Stimulated activated naive CD8-positive, alpha-beta T cell treated with anti-CD3 and anti-CD28 coated beads, Interleukin-15, Interleukin-2, amounts not matched to agents 100 ng/mL and 50 ng/mL, for 24 hours (primary cell): ENCODE measurements at regions not wholly inside any gene's neighbourhood (a gene's known extent, or its start where the extent isn't known, plus 50 kb on each side); places are given as distances from the start of the nearest gene placed in this dataset.

Source experiments
- H3K27ac Mint-ChIP-seq: one replicate; pipeline ENCODE4 v1.8.0; 2021; ENCODE audit warnings: mild to moderate bottlenecking, mixed read lengths
- H3K27me3 Mint-ChIP-seq: one replicate; pipeline ENCODE4 v1.8.0; 2021; ENCODE audit warnings: mixed read lengths
- H3K36me3 Mint-ChIP-seq: one replicate; pipeline ENCODE4 v1.8.0; 2021; ENCODE audit warnings: low read depth, mixed read lengths
- H3K4me1 Mint-ChIP-seq: one replicate; pipeline ENCODE4 v1.8.0; 2021; ENCODE audit warnings: low read depth, mixed read lengths
- H3K4me3 Mint-ChIP-seq: one replicate; pipeline ENCODE4 v1.8.0; 2021; ENCODE audit warnings: mild to moderate bottlenecking, mixed read lengths
- H3K9me3 Mint-ChIP-seq: one replicate; pipeline ENCODE4 v1.8.0; 2021; ENCODE audit warnings: mixed read lengths

DNA sequence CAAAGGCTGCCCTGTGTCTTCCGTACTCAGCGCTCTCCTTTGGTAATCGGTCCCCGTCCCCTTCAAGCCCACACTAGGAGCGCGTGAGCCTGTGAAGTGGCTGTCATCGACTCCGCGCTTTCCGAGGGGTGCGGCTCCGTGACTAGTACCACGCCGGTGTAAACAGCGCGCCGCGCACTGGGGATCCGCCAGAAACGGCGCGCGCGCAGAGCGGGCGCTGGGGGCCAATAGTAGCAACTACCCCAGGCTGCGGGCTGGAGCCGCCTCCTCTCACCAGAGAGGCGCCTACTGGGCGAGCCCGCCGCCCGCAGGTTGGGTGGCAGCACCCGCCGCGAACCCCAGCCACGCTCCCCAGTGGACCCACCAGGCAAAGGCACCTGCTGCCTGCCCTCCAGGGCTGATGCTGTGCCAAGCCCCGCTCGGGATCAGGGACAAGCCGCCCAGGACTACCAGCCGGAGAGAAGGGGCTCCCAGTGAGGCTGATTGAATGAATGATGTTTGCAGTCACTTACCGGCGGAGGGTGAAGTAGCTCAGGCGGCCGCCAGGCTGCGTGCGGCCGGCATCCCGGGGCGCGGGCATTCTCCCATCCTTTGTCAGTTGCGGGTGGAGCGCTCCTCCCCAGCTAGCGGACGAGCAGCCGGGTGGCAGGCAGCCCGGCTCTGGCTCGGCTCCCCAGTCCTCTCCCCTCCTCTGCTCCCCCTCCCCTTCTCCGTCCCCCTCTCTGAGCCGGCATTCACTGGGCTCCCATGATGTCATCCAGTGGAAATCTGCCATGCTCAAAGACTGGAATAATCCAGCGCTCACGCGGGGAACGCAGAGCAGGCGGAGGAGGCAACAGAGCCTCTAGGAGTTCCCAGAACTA is 370.3 kb upstream of the SMIM31 start:
- H3K27me3 Mint-ChIP-seq: peaks cover 39% of the 10 kb centered on the region
- no peaks in the 10 kb centered on the region for H3K36me3 Mint-ChIP-seq
- H3K4me3 Mint-ChIP-seq: no peak overlapping the region
- no peaks in the 10 kb centered on the region for H3K9me3 Mint-ChIP-seq
- H3K4me1 Mint-ChIP-seq: no peaks in the 10 kb centered on the region
- H3K27ac Mint-ChIP-seq: no peak overlapping the region

GRCh38 chr4:164384416-164384815 is 369.5 kb upstream of the SMIM31 start:
- Mint-ChIP-seq H3K9me3 (no peaks in the 10 kb centered on the region), H3K36me3 (no peaks in the 10 kb centered on the region), H3K27me3 (peaks cover 39% of the 10 kb centered on the region), H3K4me1 (no peaks in the 10 kb centered on the region), H3K27ac (no peak overlapping the region), H3K4me3 (no peak overlapping the region)

DNA sequence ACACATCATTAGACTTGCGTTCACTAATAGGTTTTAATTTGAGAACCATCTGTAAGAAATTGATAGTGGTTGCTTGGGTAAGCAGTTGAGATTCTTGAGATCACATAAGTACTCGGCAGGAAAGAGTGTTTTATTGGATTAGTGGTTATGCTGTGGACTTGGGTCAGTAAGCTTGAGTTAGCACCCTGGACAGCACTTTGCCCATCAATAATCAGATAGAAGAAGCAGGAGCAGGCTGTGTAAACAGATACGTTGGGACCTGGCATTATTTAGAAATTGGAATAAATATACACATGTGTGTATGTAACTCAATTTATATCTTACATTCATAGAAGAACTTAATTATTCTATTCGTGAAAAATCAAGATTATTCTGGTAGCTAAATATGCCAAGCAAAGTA is 357.5 kb upstream of the SMIM31 start:
- Mint-ChIP-seq H3K4me3 (no peak overlapping the region), H3K27me3 (no peaks in the 10 kb centered on the region), H3K36me3 (no peaks in the 10 kb centered on the region), H3K4me1 (no peaks in the 10 kb centered on the region), H3K9me3 (peaks cover 3% of the 10 kb centered on the region), H3K27ac (no peak overlapping the region)

DNA sequence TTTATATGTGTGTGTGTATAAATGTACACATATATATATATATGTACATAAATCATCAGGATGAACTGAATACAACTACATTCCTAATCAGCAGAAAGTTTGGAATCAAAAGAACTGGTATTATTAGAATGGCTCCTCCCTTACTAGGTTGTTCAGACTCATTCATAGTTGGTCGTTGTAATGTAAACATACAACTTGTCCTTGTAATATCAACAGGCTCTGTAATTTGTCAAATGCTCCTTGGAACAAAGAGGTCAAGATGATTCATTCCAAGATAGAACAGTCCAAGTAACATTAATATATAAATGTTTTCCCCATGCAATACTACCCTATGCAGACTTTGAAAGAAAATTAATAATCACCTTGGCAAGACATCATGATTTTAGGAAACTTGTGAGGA is 351.4 kb upstream of the SMIM31 start:
- Mint-ChIP-seq H3K4me3 (no peak overlapping the region), H3K4me1 (no peaks in the 10 kb centered on the region), H3K36me3 (no peaks in the 10 kb centered on the region), H3K27me3 (no peaks in the 10 kb centered on the region), H3K9me3 (peaks cover 3% of the 10 kb centered on the region), H3K27ac (no peak overlapping the region)

DNA sequence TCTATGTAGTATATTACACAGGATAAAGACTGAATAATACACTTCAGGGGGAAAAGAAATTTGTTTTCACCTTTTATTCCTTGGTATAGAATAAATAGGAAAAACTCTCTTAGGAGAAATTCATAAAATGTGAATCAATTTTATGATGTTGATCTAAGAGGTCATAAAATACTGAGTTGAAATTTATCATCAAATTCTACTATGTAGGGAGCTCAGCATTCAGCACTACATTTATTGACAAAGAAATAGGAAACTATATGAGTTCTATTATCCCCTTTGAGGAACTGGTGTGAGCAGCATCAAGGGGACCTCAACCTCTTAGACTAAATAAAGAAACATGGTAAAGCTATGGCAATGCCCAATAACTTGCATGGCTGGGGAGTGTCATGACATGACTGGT is 348.2 kb upstream of the SMIM31 start:
- H3K4me1 Mint-ChIP-seq: no peaks in the 10 kb centered on the region
- H3K9me3 Mint-ChIP-seq: peaks cover 6% of the 10 kb centered on the region
- H3K36me3 Mint-ChIP-seq: no peaks in the 10 kb centered on the region
- no peak overlapping the region for H3K4me3 Mint-ChIP-seq
- no peak overlapping the region for H3K27ac Mint-ChIP-seq
- no peaks in the 10 kb centered on the region for H3K27me3 Mint-ChIP-seq

DNA sequence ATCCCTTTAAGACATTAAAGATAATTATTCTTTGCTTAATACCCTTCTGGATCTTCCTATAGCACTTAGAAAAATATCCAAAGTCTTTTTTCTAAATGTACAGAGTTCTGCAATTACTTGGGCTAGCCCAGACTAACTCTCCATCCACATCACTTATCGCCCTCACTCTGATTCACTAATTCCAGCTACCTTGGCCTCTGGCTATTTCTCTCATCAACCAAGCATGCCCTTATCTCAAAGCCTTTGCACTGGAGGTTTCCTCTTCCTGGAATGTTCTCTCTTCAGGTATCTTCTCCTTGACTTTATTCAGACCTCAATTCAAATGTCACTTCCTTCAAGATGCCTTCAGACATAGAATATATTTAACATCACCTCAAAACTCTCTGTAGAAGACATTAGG is 345.1 kb upstream of the SMIM31 start:
- H3K9me3 Mint-ChIP-seq: peaks cover 6% of the 10 kb centered on the region
- H3K27ac Mint-ChIP-seq: no peak overlapping the region
- H3K36me3 Mint-ChIP-seq: no peaks in the 10 kb centered on the region
- H3K27me3 Mint-ChIP-seq: no peaks in the 10 kb centered on the region
- no peak overlapping the region for H3K4me3 Mint-ChIP-seq
- no peaks in the 10 kb centered on the region for H3K4me1 Mint-ChIP-seq

DNA sequence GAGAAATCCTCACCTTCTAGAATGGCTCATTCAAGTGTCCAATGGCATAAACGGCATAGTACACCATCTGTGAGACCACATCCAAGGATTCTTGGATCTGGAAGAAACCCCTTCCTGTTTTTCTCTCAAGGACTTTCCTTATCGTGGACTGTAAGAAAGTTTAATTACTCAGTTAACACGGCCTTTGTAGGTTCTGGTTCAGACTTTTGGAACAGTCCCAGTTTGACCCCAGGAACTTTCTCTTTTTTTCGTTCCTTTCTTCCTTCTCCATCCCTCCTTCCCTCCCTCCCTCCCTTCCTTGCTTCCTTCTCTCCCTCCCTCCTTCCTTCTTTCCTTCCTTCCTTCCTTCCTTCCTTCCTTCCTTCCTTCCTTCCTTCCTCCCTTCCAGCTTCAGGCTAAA is 343.5 kb upstream of the SMIM31 start:
- H3K9me3 Mint-ChIP-seq: peaks cover 6% of the 10 kb centered on the region
- no peaks in the 10 kb centered on the region for H3K4me1 Mint-ChIP-seq
- H3K4me3 Mint-ChIP-seq: no peak overlapping the region
- no peaks in the 10 kb centered on the region for H3K27me3 Mint-ChIP-seq
- H3K27ac Mint-ChIP-seq: no peak overlapping the region
- no peaks in the 10 kb centered on the region for H3K36me3 Mint-ChIP-seq

- H3K9me3 Mint-ChIP-seq: peaks cover 3% of the 10 kb centered on the region
- no peaks in the 10 kb centered on the region for H3K36me3 Mint-ChIP-seq
- H3K27me3 Mint-ChIP-seq: no peaks in the 10 kb centered on the region
- no peak overlapping the region for H3K27ac Mint-ChIP-seq
- H3K4me1 Mint-ChIP-seq: no peaks in the 10 kb centered on the region
- H3K4me3 Mint-ChIP-seq: no peak overlapping the region
Measured at GRCh38 chr4:164412246-164412645, 341.7 kb upstream of the SMIM31 start.

GRCh38 chr4:164413743-164414142 is 340.2 kb upstream of the SMIM31 start:
- H3K27me3 Mint-ChIP-seq: no peaks in the 10 kb centered on the region
- no peaks in the 10 kb centered on the region for H3K4me1 Mint-ChIP-seq
- no peak overlapping the region for H3K4me3 Mint-ChIP-seq
- H3K27ac Mint-ChIP-seq: no peak overlapping the region
- H3K9me3 Mint-ChIP-seq: peaks cover 3% of the 10 kb centered on the region
- no peaks in the 10 kb centered on the region for H3K36me3 Mint-ChIP-seq

DNA sequence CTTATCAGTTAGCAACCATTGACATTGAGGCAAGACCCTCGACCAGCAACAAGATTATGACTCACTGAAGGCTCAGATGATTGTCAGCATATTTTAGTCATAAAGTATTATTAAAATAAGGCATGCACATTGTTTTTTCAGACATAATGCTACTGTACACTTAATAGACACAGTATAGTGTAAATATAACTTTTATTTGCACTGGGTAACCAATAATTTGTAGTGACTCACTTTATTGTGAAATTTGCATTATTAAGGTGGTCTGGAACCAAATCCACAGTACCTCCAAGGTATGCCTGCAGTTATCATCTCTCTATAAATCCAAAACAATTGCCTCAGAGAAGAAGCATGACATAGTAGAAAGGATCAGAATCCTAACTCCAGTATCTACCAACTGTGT is 330.1 kb upstream of the SMIM31 start:
- Mint-ChIP-seq H3K4me3 (no peak overlapping the region), H3K36me3 (no peaks in the 10 kb centered on the region), H3K27me3 (no peaks in the 10 kb centered on the region), H3K4me1 (no peaks in the 10 kb centered on the region), H3K27ac (no peak overlapping the region), H3K9me3 (peaks cover 13% of the 10 kb centered on the region)

DNA sequence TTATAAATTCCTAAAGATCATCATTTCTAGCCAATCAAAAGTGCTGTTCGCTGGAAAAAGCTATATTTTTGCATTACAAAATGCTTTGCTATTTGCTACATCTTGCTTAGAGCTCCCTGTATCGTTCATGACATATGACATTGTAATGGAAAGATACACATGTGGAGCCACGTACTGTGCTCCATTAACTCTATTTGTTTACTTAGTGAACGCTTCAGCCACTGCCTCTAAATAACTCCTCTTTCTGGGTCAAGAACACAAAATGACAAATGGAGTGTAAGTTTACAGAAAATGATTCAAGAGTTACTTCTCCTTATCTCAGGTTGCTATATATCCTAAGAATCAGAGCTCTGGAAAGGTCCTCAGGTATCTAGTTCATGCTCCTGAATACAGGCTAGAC is 329.1 kb upstream of the SMIM31 start:
- H3K4me1 Mint-ChIP-seq: no peaks in the 10 kb centered on the region
- H3K9me3 Mint-ChIP-seq: peaks cover 17% of the 10 kb centered on the region
- no peaks in the 10 kb centered on the region for H3K36me3 Mint-ChIP-seq
- H3K4me3 Mint-ChIP-seq: no peak overlapping the region
- no peaks in the 10 kb centered on the region for H3K27me3 Mint-ChIP-seq
- no peak overlapping the region for H3K27ac Mint-ChIP-seq

GRCh38 chr4:164428561-164428960 is 325.4 kb upstream of the SMIM31 start:
- no peaks in the 10 kb centered on the region for H3K36me3 Mint-ChIP-seq
- H3K4me1 Mint-ChIP-seq: no peaks in the 10 kb centered on the region
- H3K27me3 Mint-ChIP-seq: no peaks in the 10 kb centered on the region
- H3K27ac Mint-ChIP-seq: no peak overlapping the region
- peaks cover 8% of the 10 kb centered on the region for H3K9me3 Mint-ChIP-seq
- no peak overlapping the region for H3K4me3 Mint-ChIP-seq

DNA sequence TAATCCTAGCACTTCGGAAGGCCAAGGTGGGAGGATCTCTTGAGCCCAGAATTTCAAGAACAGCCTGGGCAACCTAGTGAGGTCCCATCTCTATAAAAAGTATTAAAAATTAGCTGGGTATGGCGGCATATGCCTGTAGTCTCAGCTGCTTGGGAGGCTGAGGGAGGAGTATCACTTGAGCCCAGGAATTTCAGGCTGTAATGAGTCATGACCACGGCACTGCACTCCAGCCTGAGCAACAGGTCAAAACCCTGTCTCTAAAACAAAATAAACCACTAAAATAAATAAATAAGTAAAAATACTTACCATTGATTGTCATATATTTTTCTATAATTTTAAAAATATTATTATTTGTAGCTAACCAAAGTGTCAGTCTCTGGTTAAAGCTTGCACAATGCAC is 315.6 kb upstream of the SMIM31 start:
- H3K27ac Mint-ChIP-seq: no peak overlapping the region
- H3K4me3 Mint-ChIP-seq: no peak overlapping the region
- no peaks in the 10 kb centered on the region for H3K27me3 Mint-ChIP-seq
- H3K36me3 Mint-ChIP-seq: no peaks in the 10 kb centered on the region
- no peaks in the 10 kb centered on the region for H3K4me1 Mint-ChIP-seq
- no peaks in the 10 kb centered on the region for H3K9me3 Mint-ChIP-seq

- H3K4me1 Mint-ChIP-seq: no peaks in the 10 kb centered on the region
- no peaks in the 10 kb centered on the region for H3K9me3 Mint-ChIP-seq
- no peak overlapping the region for H3K4me3 Mint-ChIP-seq
- H3K27ac Mint-ChIP-seq: no peak overlapping the region
- no peaks in the 10 kb centered on the region for H3K27me3 Mint-ChIP-seq
- H3K36me3 Mint-ChIP-seq: no peaks in the 10 kb centered on the region
Measured at GRCh38 chr4:164439037-164439436, 314.9 kb upstream of the SMIM31 start.

GRCh38 chr4:164440199-164440598 is 313.7 kb upstream of the SMIM31 start:
- H3K9me3 Mint-ChIP-seq: no peaks in the 10 kb centered on the region
- no peak overlapping the region for H3K4me3 Mint-ChIP-seq
- no peak overlapping the region for H3K27ac Mint-ChIP-seq
- H3K36me3 Mint-ChIP-seq: no peaks in the 10 kb centered on the region
- no peaks in the 10 kb centered on the region for H3K27me3 Mint-ChIP-seq
- no peaks in the 10 kb centered on the region for H3K4me1 Mint-ChIP-seq

- no peaks in the 10 kb centered on the region for H3K36me3 Mint-ChIP-seq
- H3K27ac Mint-ChIP-seq: no peak overlapping the region
- H3K4me3 Mint-ChIP-seq: no peak overlapping the region
- H3K9me3 Mint-ChIP-seq: no peaks in the 10 kb centered on the region
- no peaks in the 10 kb centered on the region for H3K4me1 Mint-ChIP-seq
- no peaks in the 10 kb centered on the region for H3K27me3 Mint-ChIP-seq
Measured at GRCh38 chr4:164441109-164441508, 312.8 kb upstream of the SMIM31 start.
